Activated CD8-positive, alpha-beta memory T cell treated with anti-CD3 and anti-CD28 coated beads for 48 hours (primary cell): ENCODE measurements at regions not wholly inside any gene's neighbourhood (a gene's known extent, or its start where the extent isn't known, plus 50 kb on each side); places are given as distances from the start of the nearest gene placed in this dataset.
"Not testable (repeated sequence)": the region's sequence is repeated elsewhere in the genome, so short reads cannot be mapped to it uniquely, and the experiment has no call there.

Experiments
- DNase-seq, 3 experiments: peaks; one replicate each; pipeline ENCODE4 v3.0.0-alpha.2; 2020; ENCODE audit warnings: low read depth in 2 of 3, low spot score in 2 of 3

DNA sequence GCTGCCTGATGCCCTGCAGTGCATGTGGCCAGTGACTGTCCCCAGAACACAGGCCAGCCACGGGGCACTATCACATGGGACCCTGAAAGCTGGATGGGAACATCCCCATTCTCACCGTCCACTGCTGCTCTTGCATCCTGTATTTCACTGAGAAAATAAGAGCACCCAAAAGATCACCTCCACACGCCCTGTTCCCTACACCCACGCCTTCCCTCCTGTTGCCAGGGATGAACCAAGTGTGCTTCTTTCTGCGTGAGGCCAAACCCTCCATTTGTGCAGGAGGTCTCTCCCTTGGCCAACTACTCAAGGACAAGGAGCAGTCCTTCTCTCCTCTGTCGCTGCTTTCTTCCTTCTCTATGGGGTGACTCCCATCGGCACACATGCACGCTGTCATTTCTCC lies 118.3 kb downstream of the LRRC37A3 start:
- DNase-seq = not testable (repeated sequence)

DNA sequence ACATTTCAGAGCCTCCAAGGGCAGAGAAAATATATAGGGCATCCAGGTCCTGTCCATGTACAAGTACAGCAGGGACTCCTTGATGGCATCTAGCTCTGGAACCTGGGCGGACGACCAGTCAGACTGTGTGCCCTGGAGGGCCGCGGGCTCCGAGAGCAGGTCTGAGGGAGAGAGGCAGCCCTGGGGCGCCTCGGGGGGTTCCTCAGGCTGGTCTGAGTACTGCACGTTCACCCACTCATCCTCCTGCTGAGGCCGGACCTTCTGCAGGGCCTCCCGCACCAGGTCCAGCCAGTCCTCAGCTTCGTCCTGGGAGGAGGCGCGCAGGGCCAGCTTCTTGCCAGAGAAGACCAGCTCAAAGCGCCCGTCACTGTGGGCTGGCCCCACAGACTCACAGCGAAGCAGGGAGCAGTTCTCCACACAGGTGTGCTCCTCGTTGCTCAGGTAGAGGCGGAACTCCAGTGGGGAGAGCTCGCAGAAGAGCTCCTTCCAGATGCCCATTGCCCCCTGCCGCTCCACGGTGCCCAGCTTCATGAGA lies 118.8 kb downstream of the LRRC37A3 start:
- not testable (repeated sequence) for DNase-seq

DNA sequence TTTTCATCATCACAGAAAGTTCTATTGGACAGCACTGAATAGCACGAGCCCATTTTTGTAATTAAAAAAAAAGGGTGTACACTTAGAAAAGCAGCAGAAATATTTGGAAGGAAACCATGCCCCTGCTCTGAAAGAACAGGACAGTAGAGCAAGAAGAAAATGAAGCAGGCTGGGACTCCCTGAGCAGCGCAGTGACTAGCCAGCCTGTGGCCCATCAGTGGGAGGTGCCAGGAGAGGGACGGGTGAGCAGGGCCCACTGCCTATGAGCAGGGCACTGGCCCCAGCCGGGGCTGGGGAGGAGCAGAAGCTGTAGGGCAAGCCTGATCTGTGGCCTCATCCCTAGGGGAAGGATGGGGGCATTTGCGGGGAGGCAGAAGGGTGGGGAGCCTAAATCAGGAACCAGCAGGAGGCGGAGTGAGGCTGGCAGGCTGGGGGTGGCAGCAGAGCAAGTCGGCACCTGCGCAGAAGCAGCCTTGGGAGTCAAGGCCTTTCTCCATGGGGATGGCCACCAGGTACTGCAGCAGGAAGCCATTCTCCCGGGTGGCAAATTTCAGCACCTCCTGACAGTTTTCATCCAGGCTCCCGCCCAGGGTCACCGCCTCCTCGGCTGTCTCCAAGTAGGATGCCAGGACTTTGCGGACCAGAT lies 119.6 kb downstream of the LRRC37A3 start:
- DNase-seq = not testable (repeated sequence)

DNA sequence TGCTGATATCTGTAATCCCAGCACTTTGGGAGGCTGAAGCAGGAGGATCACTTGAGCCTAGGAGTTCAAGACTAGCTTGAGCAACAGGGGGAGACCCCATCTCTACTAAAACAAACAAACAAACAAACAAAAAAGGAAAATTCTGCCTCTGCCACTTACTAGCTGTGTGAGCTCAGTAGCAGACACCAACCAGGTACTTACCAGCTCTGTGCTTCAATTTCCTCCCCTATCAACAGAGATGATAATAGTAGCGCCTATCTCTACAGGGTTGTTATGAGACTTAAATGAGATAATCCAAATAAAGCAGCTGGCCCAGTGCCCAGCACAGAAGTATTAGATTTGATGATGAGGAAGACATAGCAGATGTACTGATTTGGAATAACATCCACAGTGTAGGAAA lies 120.3 kb downstream of the LRRC37A3 start:
- DNase-seq = not testable (repeated sequence)

DNA sequence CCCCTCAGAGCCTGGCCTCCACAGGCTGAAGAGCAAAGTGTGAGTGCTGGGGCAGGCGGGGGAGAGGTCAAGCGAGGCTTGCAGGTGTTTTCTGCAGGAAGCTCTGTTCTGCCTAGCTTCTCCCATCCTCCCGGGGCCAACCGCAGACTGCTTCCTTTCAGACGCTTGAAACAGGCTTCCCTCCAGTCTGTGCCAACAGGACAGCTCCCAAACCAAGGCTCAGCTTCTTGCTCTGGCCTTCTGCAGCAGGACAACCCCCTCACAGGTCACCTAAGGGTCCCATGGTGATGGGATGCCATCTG lies 120.8 kb downstream of the LRRC37A3 start:
- DNase-seq = not testable (repeated sequence)

DNA sequence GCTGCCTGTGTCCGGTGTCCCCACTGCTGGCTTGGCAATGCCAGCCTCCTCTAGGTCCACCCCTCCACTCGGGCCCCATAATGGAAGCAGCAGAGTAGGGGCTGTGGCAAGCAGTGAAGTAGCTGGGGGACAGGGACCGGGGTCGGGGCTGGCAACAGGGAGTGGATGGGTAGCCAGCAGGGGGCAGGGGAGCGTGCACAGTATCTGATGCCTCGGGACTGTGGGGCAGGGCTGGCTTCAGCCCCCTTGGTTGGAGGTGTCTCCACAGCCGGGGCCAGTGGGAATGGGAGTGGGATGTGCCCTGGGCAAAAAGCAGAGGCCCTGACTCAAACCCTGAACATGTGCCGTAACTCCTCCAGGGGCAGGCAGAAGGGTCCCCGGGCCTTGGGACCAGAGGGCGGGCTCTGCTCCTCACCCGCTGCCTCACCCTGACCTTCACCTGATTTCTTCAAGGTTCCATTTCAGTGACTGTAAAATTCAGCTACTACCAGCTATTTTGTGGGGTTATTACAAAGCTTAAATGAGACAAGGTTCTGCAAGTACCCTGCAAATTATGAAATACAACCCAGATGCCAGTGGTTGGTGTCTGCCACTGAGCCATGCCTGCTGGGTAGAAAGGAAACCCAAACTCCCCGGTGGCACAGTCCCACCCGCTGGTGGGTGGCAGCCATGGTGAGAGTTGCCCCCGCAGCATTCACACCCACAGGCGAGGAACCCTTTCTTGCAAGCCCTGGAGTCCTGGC lies 121.4 kb downstream of the LRRC37A3 start:
- DNase-seq = not testable (repeated sequence)

DNA sequence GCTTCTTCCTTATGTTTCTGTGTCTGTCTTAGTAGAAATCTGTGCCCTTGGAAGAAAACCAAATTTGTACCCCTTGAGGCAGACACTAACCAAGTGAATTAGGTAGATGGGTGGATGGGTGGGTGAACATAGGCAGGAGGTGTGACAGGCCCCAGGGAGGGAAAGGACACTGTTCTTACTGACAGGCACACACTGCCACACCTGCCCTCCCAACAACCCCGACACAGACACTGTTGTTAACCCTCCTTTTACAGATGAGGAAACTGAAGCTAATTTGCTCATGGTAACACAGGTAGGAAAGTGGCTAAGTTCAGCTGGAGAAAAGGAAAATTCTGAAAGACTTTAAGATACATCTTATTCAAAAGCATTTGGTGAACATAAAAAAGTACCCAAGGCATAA lies 123.9 kb downstream of the LRRC37A3 start:
- not testable (repeated sequence) for DNase-seq

DNA sequence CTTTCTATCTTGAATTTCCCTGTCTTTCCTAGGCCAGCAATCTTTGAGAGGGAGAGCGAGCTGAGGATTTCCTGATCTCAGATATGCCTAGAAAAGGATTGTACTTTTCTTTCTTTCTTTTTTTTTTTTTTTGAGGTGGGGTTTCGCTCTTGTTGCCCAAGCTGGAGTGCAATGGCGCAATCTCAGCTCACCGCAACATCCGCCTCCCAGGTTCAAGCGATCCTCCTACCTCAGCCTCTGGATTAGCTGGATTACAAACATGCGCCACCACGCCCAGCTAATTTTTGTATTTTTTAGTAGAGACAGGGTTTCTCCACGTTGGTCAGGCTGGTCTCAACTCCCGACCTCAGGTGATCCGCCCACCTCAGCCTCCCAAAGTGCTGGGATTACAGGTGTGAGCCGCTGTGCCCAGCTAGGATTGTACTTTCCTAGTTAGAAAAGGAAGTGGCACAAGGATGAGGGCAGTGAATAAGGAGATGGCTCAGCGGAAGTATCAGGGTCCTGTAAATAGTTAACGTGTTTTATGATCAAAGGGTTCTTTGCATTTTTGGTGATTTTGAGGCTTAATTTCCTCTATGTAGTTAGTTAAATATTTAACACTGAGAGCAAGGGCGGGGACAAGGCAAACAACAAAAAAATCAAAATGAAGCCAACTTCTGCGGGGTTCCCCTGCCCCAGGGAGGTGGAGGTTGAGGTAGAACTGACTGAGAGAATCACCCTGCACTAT lies 124.6 kb downstream of the LRRC37A3 start:
- DNase-seq = not testable (repeated sequence)

DNA sequence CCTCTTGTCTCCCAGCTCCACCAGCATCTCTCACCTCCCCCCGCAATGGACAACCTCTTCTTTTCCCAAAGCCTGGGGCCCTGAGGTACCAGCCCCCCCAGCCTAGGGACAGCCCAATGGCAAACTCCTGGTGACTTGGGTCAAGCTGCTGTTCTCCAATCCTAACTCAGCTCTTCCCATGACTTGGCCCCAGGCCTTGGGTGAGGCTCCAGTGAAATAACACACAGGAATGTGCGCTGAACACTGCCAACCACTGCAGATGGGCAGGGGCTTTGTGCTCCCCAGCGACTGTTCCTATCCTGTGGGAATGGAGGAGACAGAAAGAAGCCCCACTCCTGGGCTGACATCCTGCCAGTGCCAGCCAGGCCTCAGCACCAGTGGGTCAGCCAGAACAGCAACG lies 125.2 kb downstream of the LRRC37A3 start:
- DNase-seq = not testable (repeated sequence)

DNA sequence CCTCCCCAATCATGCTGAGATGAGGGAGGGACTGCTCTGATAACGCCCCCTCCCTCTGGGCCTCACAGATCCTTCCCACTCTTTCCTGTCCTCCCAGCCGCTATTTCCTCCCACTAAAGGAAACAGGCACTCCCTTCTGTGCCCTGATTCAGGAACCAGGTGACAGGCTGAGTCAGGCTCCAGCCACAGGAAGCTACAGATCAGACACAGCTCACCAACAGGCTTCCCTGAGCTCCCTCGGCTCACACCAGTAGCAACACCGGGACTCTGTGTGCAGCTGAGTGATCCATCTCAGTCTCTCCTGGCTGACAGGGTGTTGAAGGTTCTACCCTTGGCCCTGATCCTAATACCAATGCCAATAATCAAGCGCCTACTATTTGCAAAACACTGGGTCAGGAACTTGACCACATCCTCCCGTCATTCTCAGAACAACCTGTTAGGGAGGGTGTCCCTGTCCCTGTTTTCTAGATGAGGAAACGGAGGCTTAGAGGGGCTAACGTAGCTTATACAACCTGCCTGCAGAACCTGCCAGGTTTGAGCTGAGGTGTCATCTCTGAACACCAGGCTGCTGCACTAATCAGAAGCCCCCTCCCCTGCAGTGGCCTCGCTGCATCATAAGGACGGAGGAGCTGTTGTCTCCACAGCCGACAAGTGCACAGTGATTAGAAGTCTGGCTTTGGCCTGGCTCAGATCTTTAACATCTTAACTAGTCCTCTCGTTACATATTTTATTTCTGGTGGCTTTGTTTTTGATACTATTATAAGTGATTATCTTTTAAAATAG lies 126.3 kb downstream of the LRRC37A3 start:
- DNase-seq = not testable (repeated sequence)

DNA sequence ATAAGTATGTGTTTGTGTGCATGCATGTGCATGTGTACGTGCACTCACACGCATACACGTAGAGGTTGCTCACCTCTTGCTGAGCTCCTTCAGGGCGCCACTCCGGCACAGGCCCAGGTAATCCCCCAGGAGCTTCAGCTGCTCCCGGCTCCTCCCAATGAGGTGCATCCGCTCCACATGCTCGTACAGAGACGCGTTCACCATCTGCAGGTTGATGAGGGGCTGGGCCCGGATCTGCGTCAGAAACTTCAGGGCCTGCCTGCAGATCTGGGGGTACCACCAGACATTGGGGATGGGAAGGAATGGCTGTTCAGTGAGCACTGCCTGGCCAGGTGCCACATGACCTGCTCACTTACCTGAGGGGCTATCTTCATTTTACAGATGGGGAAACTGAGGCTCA lies 127.0 kb downstream of the LRRC37A3 start:
- not testable (repeated sequence) for DNase-seq

DNA sequence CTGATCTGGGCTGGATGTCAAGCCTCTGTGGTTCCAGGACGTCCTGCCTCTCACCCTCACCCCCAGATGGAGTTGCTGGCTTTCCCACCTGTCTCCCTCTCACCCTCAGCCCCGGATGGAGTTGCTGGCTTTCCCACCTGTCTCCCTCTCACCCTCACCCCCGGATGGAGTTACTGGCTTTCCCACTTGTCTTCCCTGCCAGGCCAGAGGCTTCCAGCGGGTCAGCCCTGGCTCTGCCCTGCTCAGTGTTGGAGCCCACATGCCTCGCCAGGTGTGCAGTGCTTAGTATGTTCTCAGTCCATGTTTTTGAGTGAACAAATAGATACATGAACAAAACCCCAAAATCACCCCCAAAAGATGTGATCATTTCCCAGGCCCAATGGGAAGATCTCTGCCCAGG lies 127.6 kb downstream of the LRRC37A3 start:
- DNase-seq = not testable (repeated sequence)

DNA sequence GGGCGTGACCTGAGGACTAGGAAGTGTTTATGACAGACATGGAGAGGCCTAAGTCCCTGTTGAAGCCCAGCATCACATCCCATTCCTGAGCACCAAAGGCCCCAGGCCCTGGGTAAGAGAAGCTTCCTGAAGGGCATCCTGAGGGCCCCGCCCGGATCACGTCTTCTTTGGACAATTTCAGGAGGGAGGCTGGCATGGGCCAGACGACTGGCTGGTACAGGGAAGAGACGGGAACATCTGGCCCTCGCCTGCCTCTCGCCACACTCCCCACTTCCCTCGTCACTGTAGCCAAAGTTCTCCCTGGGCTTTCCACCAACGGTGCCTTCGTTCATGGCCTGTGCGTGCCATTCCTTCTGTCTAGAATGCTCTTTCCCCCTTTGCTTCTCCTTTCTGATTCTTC lies 128.1 kb downstream of the LRRC37A3 start:
- not testable (repeated sequence) for DNase-seq

DNA sequence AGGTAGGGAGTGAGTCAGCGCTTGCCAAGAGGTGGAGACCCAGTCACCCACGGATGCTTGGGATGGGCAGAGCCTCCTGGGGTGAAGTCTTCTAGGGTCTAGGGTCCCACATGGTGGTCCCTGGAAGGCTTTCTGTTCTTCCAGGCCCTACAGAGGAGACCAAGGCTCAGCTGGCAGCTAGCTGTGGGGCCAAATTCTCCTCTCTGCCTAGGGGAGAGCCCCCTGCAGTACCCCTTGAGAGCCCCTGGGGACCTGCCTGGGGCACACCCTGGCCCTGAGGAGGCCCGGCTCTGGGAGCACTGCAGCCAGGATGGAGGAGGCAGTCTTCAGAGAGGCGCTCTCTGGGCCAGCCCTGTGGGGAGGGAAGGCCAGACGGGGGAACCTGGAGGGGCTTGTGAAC lies 128.6 kb upstream of the SMURF2 start:
- not testable (repeated sequence) for DNase-seq

DNA sequence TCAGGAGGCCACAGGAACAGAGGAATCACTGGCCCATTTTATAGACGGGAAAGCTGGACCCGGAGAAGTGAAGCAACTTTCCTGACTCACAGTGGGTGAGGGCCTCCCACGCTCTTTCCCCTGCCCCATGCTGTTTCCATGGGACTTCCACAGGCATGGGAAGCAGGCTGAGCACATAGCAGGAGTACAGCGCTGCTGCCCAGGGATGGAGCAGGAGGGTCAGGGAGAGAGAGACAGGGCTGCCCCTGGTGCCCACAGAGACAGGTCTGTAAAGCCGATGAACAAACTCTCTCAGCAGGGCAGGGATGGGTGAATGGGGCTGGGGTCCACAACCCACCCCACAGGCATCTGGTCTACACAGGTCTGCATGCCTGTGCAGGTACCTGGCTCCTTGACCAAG lies 128.1 kb upstream of the SMURF2 start:
- DNase-seq = not testable (repeated sequence)

DNA sequence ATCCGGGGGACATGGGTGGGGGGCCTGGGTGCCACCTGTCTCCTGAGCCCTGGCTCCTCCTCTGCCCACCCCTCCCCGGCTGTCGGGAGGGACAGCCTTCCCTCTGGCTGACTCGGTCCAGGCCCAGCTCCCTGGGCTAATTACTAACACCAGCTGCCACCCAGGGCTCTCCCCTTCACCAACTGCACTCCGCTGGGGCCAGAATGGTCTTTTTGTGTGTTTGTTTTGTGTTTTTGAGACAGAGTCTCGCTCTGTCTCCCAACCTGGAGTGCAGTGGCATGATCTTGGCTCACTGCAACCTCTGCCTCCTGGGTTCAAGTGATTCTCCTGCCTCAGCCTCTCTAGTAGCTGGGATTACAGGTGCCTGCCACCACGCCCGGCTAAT lies 126.9 kb upstream of the SMURF2 start:
- not testable (repeated sequence) for DNase-seq

DNA sequence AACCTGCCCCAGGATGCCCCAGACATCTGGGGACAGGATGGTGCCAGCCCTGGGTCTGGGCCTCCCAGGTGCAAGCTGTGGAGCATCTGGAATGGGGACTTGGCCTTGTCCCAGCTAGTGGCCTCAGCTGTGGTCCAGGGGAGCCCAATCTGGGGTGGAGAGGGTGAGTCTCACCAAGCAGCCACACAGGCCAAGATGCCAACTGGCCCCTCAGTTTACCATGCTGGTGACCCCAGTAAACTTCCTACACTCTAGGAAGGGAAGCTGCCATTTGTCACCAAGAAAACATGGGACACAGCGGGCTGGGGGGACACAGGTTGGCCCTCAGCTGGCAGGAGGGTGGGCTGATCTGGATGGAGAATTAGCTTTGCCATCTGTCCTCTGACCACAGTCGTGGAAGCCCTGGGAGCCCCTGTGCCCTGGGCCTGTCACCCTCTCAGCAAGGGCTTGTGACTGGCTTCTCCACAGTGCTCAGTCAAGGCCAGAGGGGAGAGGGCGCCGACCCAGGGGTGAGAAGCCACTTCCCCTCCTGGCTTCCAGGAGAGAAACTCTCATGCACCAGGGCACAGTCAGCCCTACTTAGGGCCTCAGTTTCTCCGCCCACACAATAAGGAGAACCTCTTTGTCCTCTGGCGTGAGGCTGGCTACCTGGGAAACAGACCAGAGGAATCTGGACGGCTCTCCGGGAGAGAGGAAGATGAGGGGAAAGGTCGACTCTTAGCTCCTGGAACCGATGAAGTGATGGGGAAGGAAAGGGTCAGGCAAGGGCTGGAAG lies 126.4 kb upstream of the SMURF2 start:
- DNase-seq = no peak

DNA sequence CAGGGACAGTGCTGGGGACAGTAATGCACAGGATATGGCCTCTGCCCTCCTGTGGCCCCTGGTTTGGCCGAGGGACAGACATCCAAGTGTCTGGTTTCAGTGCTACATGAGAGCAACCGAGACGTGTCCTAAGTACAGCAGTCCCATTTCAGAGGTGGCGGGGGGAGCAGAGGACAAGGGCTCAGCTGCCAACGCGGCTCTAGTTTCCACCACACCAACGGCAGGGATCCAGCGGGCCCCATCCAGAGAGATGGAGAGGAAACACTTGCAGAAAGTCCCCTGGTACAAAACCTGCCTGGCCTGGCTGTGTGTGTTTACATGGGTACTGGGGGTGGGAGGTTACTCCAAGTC lies 125.8 kb upstream of the SMURF2 start:
- DNase-seq = no peak

DNA sequence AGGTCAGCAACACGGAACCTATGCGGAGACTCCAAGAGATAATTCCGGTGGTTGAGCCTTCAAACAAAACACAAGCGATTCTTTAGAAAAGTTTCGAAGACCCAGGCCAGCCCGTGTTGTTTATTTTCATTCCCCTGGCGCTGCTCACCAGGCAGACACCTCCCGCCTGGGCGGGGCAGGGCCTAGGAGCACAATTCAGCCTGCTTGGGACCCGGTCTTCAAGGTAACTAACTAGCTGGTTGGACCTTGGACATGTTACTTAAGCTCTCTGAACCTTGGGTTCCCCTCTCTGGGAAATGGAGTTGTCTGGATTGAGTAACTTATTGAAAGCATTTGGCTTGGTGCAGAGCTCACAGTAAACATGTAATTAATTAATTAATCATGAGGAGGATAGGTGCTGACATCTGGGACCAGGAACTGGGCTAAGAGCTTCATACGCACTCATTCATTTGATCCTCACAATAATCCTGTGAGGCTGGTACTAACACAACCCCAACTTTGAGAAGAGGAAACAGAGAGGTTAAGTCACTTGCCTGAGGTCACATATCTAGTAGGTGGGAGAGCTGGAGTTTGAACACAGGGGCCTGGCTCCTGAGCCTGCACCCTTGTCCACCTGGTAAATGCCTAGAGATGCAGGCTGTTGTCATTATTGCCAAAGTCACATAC lies 125.3 kb upstream of the SMURF2 start:
- no peak for DNase-seq

DNA sequence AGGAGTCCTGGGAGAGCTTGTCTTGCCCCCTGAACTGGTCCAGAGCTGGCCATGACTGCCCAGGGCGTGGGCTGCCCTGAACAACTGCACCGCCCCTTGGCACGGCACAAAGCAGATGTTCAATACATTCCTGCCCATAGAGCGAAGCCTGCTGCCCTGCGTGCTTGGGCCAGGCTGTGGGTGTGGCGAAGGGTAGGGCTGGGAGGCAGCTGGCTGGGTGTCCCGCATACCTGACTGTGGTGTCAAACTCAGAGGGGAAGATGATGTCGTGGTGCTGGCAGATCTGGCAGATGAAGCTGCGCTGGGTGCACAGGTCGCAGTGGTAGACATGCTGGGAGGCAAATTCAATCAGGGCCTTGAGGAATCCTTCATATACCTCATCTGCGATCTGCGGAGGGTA lies 124.2 kb upstream of the SMURF2 start:
- no peak for DNase-seq
